ENCODE measurements at regions not wholly inside any gene's neighbourhood (a gene's known extent, or its start where the extent isn't known, plus 50 kb on each side); places are given as distances from the start of the nearest gene placed in this dataset.

GRCh38 chr18:24869285-24869684 lies 408.8 kb downstream of the HRH4 start:
- no peak for TF ChIP-seq POLR2A (IDR thresholded peaks at IDR 0.05; ENCODE audit: low read depth, low read length)
- no peak for TF ChIP-seq TAF1 (IDR thresholded peaks at IDR 0.05; ENCODE audit: low read depth, low read length)
- TF ChIP-seq POLR2AphosphoS5 (IDR thresholded peaks at IDR 0.05; ENCODE audit: low read depth, low read length) = no peak
